SK-N-SH (cell line): ENCODE measurements at regions not wholly inside any gene's neighbourhood (a gene's known extent, or its start where the extent isn't known, plus 50 kb on each side); places are given as distances from the start of the nearest gene placed in this dataset.

ENCODE experiments used
- CTCF ChIP-seq: fragments of 200-600 bp; sonication (generic); IDR thresholded peaks from 2 replicates; pipeline ENCODE4 v1.6.1; 2017; ENCODE audit warnings: antibody characterized with exemption, mild to moderate bottlenecking, moderate library complexity
- ELF1 ChIP-seq: IDR thresholded peaks from 2 replicates; pipeline ENCODE4 v1.4.0; 2012
- EZH2phosphoT487 ChIP-seq: fragments of 200-600 bp; sonication (generic); IDR thresholded peaks from 2 replicates; pipeline ENCODE4 v1.6.1; 2017; ENCODE audit warnings: low read depth, mixed run types, mild to moderate bottlenecking, antibody characterized with exemption, moderate library complexity, borderline replicate concordance
- MXI1 ChIP-seq: IDR thresholded peaks from 2 replicates; pipeline ENCODE4 v1.6.1; 2012; ENCODE audit warnings: mild to moderate bottlenecking, low read depth, low read length, improper control_type of control experiment
- POLR2AphosphoS5 ChIP-seq: IDR thresholded peaks from 2 replicates; pipeline ENCODE4 v1.6.1; 2012; ENCODE audit warnings: low read depth, low read length
- RAD21 ChIP-seq: IDR thresholded peaks from 2 replicates; pipeline ENCODE4 v1.6.1; 2012; ENCODE audit warnings: mild to moderate bottlenecking, low read length
- RXRA ChIP-seq: IDR thresholded peaks from 2 replicates; pipeline ENCODE4 v1.4.0; 2012; ENCODE audit warnings: low read depth, mild to moderate bottlenecking, borderline replicate concordance
- SIN3A ChIP-seq: IDR thresholded peaks from 2 replicates; pipeline ENCODE4 v1.6.1; 2012; ENCODE audit warnings: low read depth, mild to moderate bottlenecking, low read length, moderate library complexity, borderline replicate concordance
- TAF1 ChIP-seq: IDR thresholded peaks from 2 replicates; pipeline ENCODE4 v1.6.1; 2012; ENCODE audit warnings: low read depth, mild to moderate bottlenecking, low read length, moderate library complexity, borderline replicate concordance
- TF ChIP-seq, protein P1 (sequence below): fragments of 150-350 bp; IDR thresholded peaks from 2 replicates; pipeline ENCODE4 v1.6.1; 2017; ENCODE audit warnings: antibody characterized with exemption, low read length, low read depth, borderline replicate concordance

DNA sequence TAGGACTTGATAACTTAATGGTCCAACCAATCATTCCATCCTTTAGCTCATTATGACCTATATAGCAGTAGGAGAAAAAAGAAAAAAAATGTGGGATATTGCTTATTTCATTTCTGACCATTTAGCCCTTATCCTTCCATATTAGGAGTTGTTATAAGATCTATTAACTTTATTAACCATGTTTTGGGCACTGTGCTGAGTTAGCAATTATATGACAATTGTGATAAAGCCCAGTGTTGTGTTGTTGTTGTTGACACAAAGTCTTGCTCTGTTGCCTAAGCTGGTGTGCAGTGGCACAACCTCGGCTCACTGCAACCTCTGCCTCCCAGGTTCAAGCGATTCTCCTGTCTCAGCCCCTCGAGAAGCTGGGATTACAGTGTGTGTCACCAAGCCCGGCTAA, 569.7 kb upstream of the FOXG1 start:
- TF ChIP-seq RAD21 (no peak), CTCF (no peak), ELF1 (no peak), POLR2AphosphoS5 (no peak), SIN3A (no peak), RXRA (no peak), EZH2phosphoT487 (no peak), MXI1 (no peak), TAF1 (no peak)
- TF ChIP-seq, protein P1, sequence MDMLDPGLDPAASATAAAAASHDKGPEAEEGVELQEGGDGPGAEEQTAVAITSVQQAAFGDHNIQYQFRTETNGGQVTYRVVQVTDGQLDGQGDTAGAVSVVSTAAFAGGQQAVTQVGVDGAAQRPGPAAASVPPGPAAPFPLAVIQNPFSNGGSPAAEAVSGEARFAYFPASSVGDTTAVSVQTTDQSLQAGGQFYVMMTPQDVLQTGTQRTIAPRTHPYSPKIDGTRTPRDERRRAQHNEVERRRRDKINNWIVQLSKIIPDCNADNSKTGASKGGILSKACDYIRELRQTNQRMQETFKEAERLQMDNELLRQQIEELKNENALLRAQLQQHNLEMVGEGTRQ: no peak
